Heart right ventricle (tissue), 16 donors: ENCODE measurements at regions not wholly inside any gene's neighbourhood (a gene's known extent, or its start where the extent isn't known, plus 50 kb on each side); places are given as distances from the start of the nearest gene placed in this dataset.

Source experiments
- ATAC-seq, 8 donors: fragments of 200-7000 bp; cut with Tn5 transposase; one replicate each; pipeline ENCODE4 v1.9.1; 2020; ENCODE audit warnings: mild to moderate bottlenecking in 8 of 8, moderate library complexity in 8 of 8, moderate number of reproducible peaks in 1 of 8
- DNase-seq, 2 donors: peaks; one replicate each; pipeline ENCODE4 v3.0.0-alpha.2; 2020
- H3K27ac ChIP-seq, 10 donors: fragments of 200-600 bp; sonication (generic) in 2 of 10; one replicate each; pipeline versions ENCODE4 v1.5.0 to v1.8.0; 2020 to 2022; ENCODE audit warnings: mild to moderate bottlenecking in 3 of 10
- H3K27me3 ChIP-seq, 7 donors: fragments of 200-600 bp; one replicate each; pipeline ENCODE4 v1.8.0; 2021 to 2022; ENCODE audit warnings: mild to moderate bottlenecking in 2 of 7
- H3K36me3 ChIP-seq, 9 donors: fragments of 200-600 bp; sonication (generic) in 1 of 9; one replicate each; pipeline versions ENCODE4 v1.5.0 to v1.8.0; 2020 to 2022; ENCODE audit warnings: mild to moderate bottlenecking in 2 of 9
- H3K4me1 ChIP-seq, 9 donors: fragments of 200-600 bp; sonication (generic) in 1 of 9; one replicate each; pipeline versions ENCODE4 v1.5.0 to v1.8.0; 2020 to 2022; ENCODE audit warnings: mild to moderate bottlenecking in 4 of 9
- H3K4me3 ChIP-seq, 10 donors: fragments of 200-600 bp; sonication (generic) in 2 of 10; one replicate each; pipeline versions ENCODE4 v1.5.0 to v1.8.0; 2020 to 2022; ENCODE audit warnings: mild to moderate bottlenecking in 7 of 10, moderate library complexity in 2 of 10
- H3K9me3 ChIP-seq, 11 donors: fragments of 200-600 bp in 10 of 11; sonication (generic) in 2 of 11; one replicate each; pipeline versions ENCODE4 v1.5.0 to v1.8.0; 2013 to 2022; ENCODE audit warnings: mild to moderate bottlenecking in 2 of 11, control low read depth in 1 of 11, moderate library complexity in 1 of 11
- CTCF ChIP-seq, 9 donors: fragments of 200-600 bp; sonication (generic) in 2 of 9; IDR thresholded peaks; one replicate each; pipeline versions ENCODE4 v1.5.0 to v1.8.0; 2021 to 2022; ENCODE audit warnings: antibody characterized with exemption in 9 of 9, mild to moderate bottlenecking in 5 of 9, moderate library complexity in 1 of 9
- WGBS, 2 donors: extraction: QIAGEN DNeasy Blood & Tissue Kit; methylation state at CpG; one replicate each; pipeline ENCODE4 v1.1.7; 2013; ENCODE audit warnings: inconsistent platforms in 1 of 2; 5-methylcytosine and 5-hydroxymethylcytosine counted together
- intact Hi-C, 10 donors: fragments of 100-400 bp; cut with DNase I; formaldehyde crosslinking; loops; one replicate each; pipeline versions ENCODE4 v1.11.1 to v1.14.2; 2022
- donor health status: Arrhythmogenic right ventricular cardiomyopathy.
- donor health status: ischemic (EF 13 %, LVEDD 7.1; RV severe dilation, severe dysfunction).
- donor health status: healthy with polysubstance abuse.
- donor health status: DM: no; HTN: yes; CAD: no.
- donor health status: DM: no; HTN: no; CAD: no.
- donor health status: ischemic (EF 25% LVEDD 6.9; RV normal size, moderate dysfunction).
- donor health status: ischemic (EF 25% LVEDD 5.7; RV mildly dilated, moderate dysfunction).
- donor health status: healthy.
- donor health status: DM: yes; HTN: yes; CAD: no.
- donor health status: Ischemic cardiomyopathy.
- donor health status: ischemic (EF 35%, LVEDD 5.7; RV mildly dilated, moderate dysfunction).
- donor health status: nonischemic (EF 11% LVEDD 7.7; RV severe dilation, severe dysfunction).
- donor health status: DM: yes; HTN: yes; CAD: no.
- donor health status: PGD.
- donor health status: ischemic (EF 29% LVEDD 5.4; RV normal size, mild dysfunction).
- donor health status: nonischemic (EF 23%, LVEDD 6.1; RV moderate dilation, normal function).

GRCh38 chr14:44372231-44372630 is 134.9 kb downstream of the FSCB start:
- Histone ChIP-seq H3K4me3 (no peak overlapping the region), H3K4me1 (no peaks in the 10 kb centered on the region), H3K27me3 (no peaks in the 10 kb centered on the region), H3K36me3 (no peaks in the 10 kb centered on the region), H3K9me3 (peaks cover 0 to 25% (median 0%) of the 10 kb centered on the region in 11 donors), H3K27ac (no peak overlapping the region)
- ATAC-seq (no peak), DNase-seq (no peak)
- TF ChIP-seq CTCF (IDR thresholded peaks at IDR 0.05), result no peak
- intact Hi-C loops, result no loop called here

DNA sequence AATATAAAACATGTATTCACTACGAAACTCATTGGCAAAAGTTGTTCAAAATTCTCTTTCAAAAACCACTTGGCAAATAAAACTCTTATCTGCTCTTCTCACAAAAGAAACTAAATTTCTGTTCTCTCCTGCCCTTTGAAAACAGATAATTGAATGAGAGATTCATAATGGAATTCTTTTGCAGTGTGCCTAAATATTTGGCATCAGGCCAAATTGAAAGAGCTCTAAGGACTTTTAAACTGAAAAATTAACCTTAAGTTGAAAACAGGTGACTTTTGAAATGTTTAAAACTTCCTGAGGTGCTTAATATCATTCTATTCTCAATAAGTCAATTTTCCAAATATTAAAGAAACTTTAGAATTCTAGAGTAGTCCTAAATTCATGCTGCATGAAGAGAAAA is 136.4 kb downstream of the FSCB start:
- no peak for DNase-seq
- H3K27me3 ChIP-seq, result no peaks in the 10 kb centered on the region
- H3K4me3 ChIP-seq, result no peak overlapping the region
- H3K9me3 ChIP-seq, result peaks cover 0 to 11% (median 0%) of the 10 kb centered on the region in 11 donors
- no peak for TF ChIP-seq CTCF (IDR thresholded peaks at IDR 0.05)
- WGBS, 2 donors, result 59 to 63% methylated on average over 1 of the region's 1 CpG
- no peaks in the 10 kb centered on the region for H3K4me1 ChIP-seq
- no peak overlapping the region for H3K27ac ChIP-seq
- no peak for ATAC-seq
- H3K36me3 ChIP-seq, result no peaks in the 10 kb centered on the region
- intact Hi-C loops, result no loop called here

- no peaks in the 10 kb centered on the region for H3K36me3 ChIP-seq
- H3K27ac ChIP-seq, result no peak overlapping the region
- TF ChIP-seq CTCF (IDR thresholded peaks at IDR 0.05), result no peak
- no peaks in the 10 kb centered on the region for H3K4me1 ChIP-seq
- H3K27me3 ChIP-seq, result no peaks in the 10 kb centered on the region
- no peaks in the 10 kb centered on the region for H3K9me3 ChIP-seq
- ATAC-seq (no peak), DNase-seq (no peak)
- intact Hi-C loops, result no loop called here
- no peak overlapping the region for H3K4me3 ChIP-seq
These were observed 137.5 kb downstream of the FSCB start for GRCh38 chr14:44369401-44370123.

- intact Hi-C loops, result no loop called here
- TF ChIP-seq CTCF (IDR thresholded peaks at IDR 0.05), result no peak
- Histone ChIP-seq H3K4me3 (no peak overlapping the region), H3K4me1 (no peaks in the 10 kb centered on the region), H3K27me3 (no peaks in the 10 kb centered on the region), H3K36me3 (no peaks in the 10 kb centered on the region), H3K27ac (no peak overlapping the region), H3K9me3 (peaks cover 0 to 12% (median 0%) of the 10 kb centered on the region in 11 donors)
- no peak for ATAC-seq
- DNase-seq, result no peak
- 65 to 74% methylated on average over 2 of the region's 2 CpGs for WGBS, 2 donors
These were observed 146.0 kb downstream of the FSCB start for GRCh38 chr14:44361083-44361482.
